H9 (cell line): ENCODE measurements at regions not wholly inside any gene's neighbourhood (a gene's known extent, or its start where the extent isn't known, plus 50 kb on each side); places are given as distances from the start of the nearest gene placed in this dataset.

ENCODE experiments used
- DNase-seq: peaks from one replicate; pipeline ENCODE4 v3.0.0-alpha.2; 2017
- H2AFZ ChIP-seq: one replicate; pipeline ENCODE4 v1.6.1; 2013; ENCODE audit warnings: mild to moderate bottlenecking, low read length, control low read depth, moderate library complexity
- H2AK5ac ChIP-seq: 2 replicates; pipeline ENCODE4 v1.6.1; 2013; ENCODE audit warnings: low read length, control low read depth, mixed read lengths; ENCODE audit not compliant: insufficient read length
- H2BK120ac ChIP-seq: one replicate; pipeline ENCODE4 v1.6.1; 2013; ENCODE audit warnings: low read depth, mild to moderate bottlenecking, low read length, control low read depth, inconsistent platforms; ENCODE audit not compliant: poor library complexity, severe bottlenecking
- H2BK12ac ChIP-seq: 2 replicates; pipeline ENCODE4 v1.6.1; 2013; ENCODE audit warnings: low read length, control low read depth, mixed read lengths, low read depth; ENCODE audit not compliant: insufficient read length
- H2BK15ac ChIP-seq: 2 replicates; pipeline ENCODE4 v1.6.1; 2013; ENCODE audit warnings: low read depth, low read length, control low read depth
- H2BK20ac ChIP-seq: one replicate; pipeline ENCODE4 v1.6.1; 2013; ENCODE audit warnings: low read depth, mild to moderate bottlenecking, low read length, control low read depth, inconsistent platforms; ENCODE audit not compliant: poor library complexity, severe bottlenecking
- H2BK5ac ChIP-seq: 2 replicates; pipeline ENCODE4 v1.6.1; 2013; ENCODE audit warnings: low read length, control low read depth, mixed read lengths; ENCODE audit not compliant: insufficient read length
- H3K14ac ChIP-seq: 2 replicates; pipeline ENCODE4 v1.6.1; 2013; ENCODE audit warnings: low read length, control low read depth; ENCODE audit not compliant: insufficient read depth
- H3K18ac ChIP-seq: 2 replicates; pipeline ENCODE4 v1.6.1; 2013; ENCODE audit warnings: low read depth, mild to moderate bottlenecking, mixed read lengths, low read length, control low read depth; ENCODE audit not compliant: insufficient read length
- H3K23ac ChIP-seq: 2 replicates; pipeline ENCODE4 v1.6.1; 2013; ENCODE audit warnings: low read length, control low read depth, mixed read lengths, low read depth; ENCODE audit not compliant: insufficient read length
- H3K23me2 ChIP-seq: 2 replicates; pipeline ENCODE4 v1.6.1; 2013; ENCODE audit warnings: low read depth, mild to moderate bottlenecking, mixed read lengths, low read length, control low read depth; ENCODE audit not compliant: insufficient read length, poor library complexity, severe bottlenecking
- H3K27ac ChIP-seq: 2 replicates; pipeline ENCODE4 v1.5.1; 2013; ENCODE audit warnings: low read length, control low read depth, mixed read lengths, low read depth; ENCODE audit not compliant: insufficient read length
- H3K27me3 ChIP-seq: 2 replicates; pipeline ENCODE4 v1.6.1; 2013; ENCODE audit warnings: low read length, control low read depth, inconsistent platforms; ENCODE audit not compliant: insufficient read depth
- H3K4ac ChIP-seq: 2 replicates; pipeline ENCODE4 v1.6.1; 2013; ENCODE audit warnings: low read depth, mild to moderate bottlenecking, control low read depth, inconsistent platforms, low read length, moderate library complexity
- H3K4me1 ChIP-seq: 2 replicates; pipeline ENCODE4 v1.6.1; 2013; ENCODE audit warnings: low read length, control low read depth, inconsistent platforms; ENCODE audit not compliant: insufficient read depth
- H3K4me2 ChIP-seq: 2 replicates; pipeline ENCODE4 v1.6.1; 2013; ENCODE audit warnings: low read length, control low read depth, mixed read lengths; ENCODE audit not compliant: insufficient read length, insufficient read depth
- H3K56ac ChIP-seq: 2 replicates; pipeline ENCODE4 v1.6.1; 2013; ENCODE audit warnings: low read depth, mild to moderate bottlenecking, mixed read lengths, low read length, control low read depth; ENCODE audit not compliant: insufficient read length
- H3K79me1 ChIP-seq: 2 replicates; pipeline ENCODE4 v1.6.1; 2013; ENCODE audit warnings: low read depth, mild to moderate bottlenecking, moderate library complexity, low read length, control low read depth, inconsistent platforms; ENCODE audit not compliant: insufficient read depth, poor library complexity, severe bottlenecking
- H3K79me2 ChIP-seq: 2 replicates; pipeline ENCODE4 v1.6.1; 2013; ENCODE audit warnings: low read length, control low read depth, inconsistent platforms; ENCODE audit not compliant: insufficient read depth
- H3K9ac ChIP-seq: 2 replicates; pipeline ENCODE4 v1.6.1; 2013; ENCODE audit warnings: low read length, control low read depth, mixed read lengths; ENCODE audit not compliant: insufficient read length; ENCODE audit errors: extremely low read depth
- H3K9me3 ChIP-seq: one replicate; pipeline ENCODE4 v1.6.1; 2013; ENCODE audit warnings: low read depth, low read length, inconsistent platforms; ENCODE audit not compliant: control insufficient read depth
- H3T11ph ChIP-seq: one replicate; pipeline ENCODE4 v1.6.1; 2013; ENCODE audit warnings: mild to moderate bottlenecking, low read length, control low read depth, inconsistent platforms
- H4K20me1 ChIP-seq: one replicate; pipeline ENCODE4 v1.6.1; 2013; ENCODE audit not compliant: control insufficient read depth, insufficient read length, insufficient read depth
- H4K5ac ChIP-seq: 2 replicates; pipeline ENCODE4 v1.6.1; 2013; ENCODE audit warnings: low read depth, mild to moderate bottlenecking, mixed read lengths, low read length, control low read depth; ENCODE audit not compliant: insufficient read length
- H4K8ac ChIP-seq: replicated peaks from 2 replicates; pipeline ENCODE4 v1.6.1; 2013; ENCODE audit warnings: low read length, control low read depth, mixed read lengths, low read depth; ENCODE audit not compliant: insufficient read length
- H4K91ac ChIP-seq: 2 replicates; pipeline ENCODE4 v1.6.1; 2013; ENCODE audit warnings: low read depth, mild to moderate bottlenecking, moderate library complexity, mixed read lengths, low read length, control low read depth; ENCODE audit not compliant: insufficient read length
- H3K27ac Mint-ChIP-seq, 3 experiments: 2 replicates in 2 of 3; 3 replicates in 1 of 3; pipeline ENCODE4 v1.8.0; 2020 to 2021; ENCODE audit warnings: mixed read lengths in 3 of 3, mild to moderate bottlenecking in 1 of 3, moderate library complexity in 1 of 3
- H3K27me3 Mint-ChIP-seq: 2 replicates; pipeline ENCODE4 v1.8.0; 2021; ENCODE audit warnings: low read depth, mild to moderate bottlenecking, moderate library complexity, mixed read lengths
- H3K36me3 Mint-ChIP-seq, 3 experiments: 2 replicates in 2 of 3; 3 replicates in 1 of 3; pipeline ENCODE4 v1.8.0; 2020 to 2021; ENCODE audit warnings: low read depth in 3 of 3, mixed read lengths in 3 of 3; ENCODE audit not compliant: insufficient read depth in 1 of 3
- H3K4me1 Mint-ChIP-seq, 2 experiments: 2 replicates each; pipeline ENCODE4 v1.8.0; 2020; ENCODE audit warnings: mixed read lengths in 2 of 2
- H3K4me3 Mint-ChIP-seq, 2 experiments: 2 replicates in 1 of 2; 3 replicates in 1 of 2; pipeline ENCODE4 v1.8.0; 2020 to 2021; ENCODE audit warnings: mild to moderate bottlenecking in 2 of 2, mixed read lengths in 2 of 2, moderate library complexity in 1 of 2
- H3K9me3 Mint-ChIP-seq, 2 experiments: 2 replicates in 1 of 2; 3 replicates in 1 of 2; pipeline ENCODE4 v1.8.0; 2020; ENCODE audit warnings: mild to moderate bottlenecking in 2 of 2, mixed read lengths in 2 of 2, moderate library complexity in 1 of 2
- CTCF ChIP-seq: fragments of 200-600 bp; sonication (generic); conservative IDR thresholded peaks from 3 replicates; pipeline ENCODE4 v1.8.0; 2021; ENCODE audit warnings: antibody characterized with exemption, mild to moderate bottlenecking
- WGBS: extraction: QIAGEN DNeasy Blood & Tissue Kit; methylation state at CpG from one replicate; pipeline ENCODE4 v1.1.7; 2013; ENCODE audit warnings: missing lambda C conversion rate, low lambda C conversion rate, mixed read lengths; ENCODE audit not compliant: insufficient read length; ENCODE audit errors: extremely low coverage; 5-methylcytosine and 5-hydroxymethylcytosine counted together

GRCh38 chr5:112548246-112548881, 129.3 kb upstream of the EPB41L4A start:
- H3K36me3 Mint-ChIP-seq: no peaks in the 10 kb centered on the region
- no peak overlapping the region for H2AK5ac ChIP-seq
- no peak overlapping the region for H3K9ac ChIP-seq
- no peak overlapping the region for H2BK15ac ChIP-seq
- H4K8ac ChIP-seq: no peak overlapping the region
- no peak overlapping the region for H3K23ac ChIP-seq
- no peaks in the 10 kb centered on the region for H3K4me1 ChIP-seq
- no peaks in the 10 kb centered on the region for H3K23me2 ChIP-seq
- no peaks in the 10 kb centered on the region for H4K20me1 ChIP-seq
- H3K9me3 Mint-ChIP-seq: peaks cover 0 to 5% of the 10 kb centered on the region in 2 experiments; a peak in 1 of 5 replicates
- no peaks in the 10 kb centered on the region for H3K27me3 Mint-ChIP-seq
- no CpG with 5 or more reads among the region's 4 CpGs for WGBS
- no peak overlapping the region for H3T11ph ChIP-seq
- DNase-seq: no peak
- H2BK20ac ChIP-seq: no peak overlapping the region
- no peak overlapping the region for H2BK120ac ChIP-seq
- no peak overlapping the region for H4K5ac ChIP-seq
- no peak for TF ChIP-seq CTCF
- no peak overlapping the region for H2BK12ac ChIP-seq
- no peaks in the 10 kb centered on the region for H3K9me3 ChIP-seq
- H3K4ac ChIP-seq: no peak overlapping the region
- no peak overlapping the region for H3K4me2 ChIP-seq
- no peaks in the 10 kb centered on the region for H3K79me1 ChIP-seq
- no peak overlapping the region for H3K14ac ChIP-seq
- H3K4me3 Mint-ChIP-seq: no peak overlapping the region
- no peak overlapping the region for H3K56ac ChIP-seq
- no peaks in the 10 kb centered on the region for H3K79me2 ChIP-seq
- no peak overlapping the region for H4K91ac ChIP-seq
- no peak overlapping the region for H2AFZ ChIP-seq
- H3K27ac ChIP-seq: no peak overlapping the region
- no peaks in the 10 kb centered on the region for H3K4me1 Mint-ChIP-seq
- H2BK5ac ChIP-seq: no peak overlapping the region
- H3K27me3 ChIP-seq: no peaks in the 10 kb centered on the region
- H3K18ac ChIP-seq: no peak overlapping the region
- H3K27ac Mint-ChIP-seq: no peak overlapping the region
